Gastroesophageal sphincter (tissue), 4 donors: ENCODE measurements at regions not wholly inside any gene's neighbourhood (a gene's known extent, or its start where the extent isn't known, plus 50 kb on each side); places are given as distances from the start of the nearest gene placed in this dataset.

Experiments
- ATAC-seq: fragments of 150-250 bp; one replicate; pipeline ENCODE4 v1.9.1; 2016; ENCODE audit warnings: mild to moderate bottlenecking, moderate library complexity
- H3K27ac ChIP-seq, 4 donors: fragments of 200-600 bp; sonication (generic) in 3 of 4; 1 replicate in 3 of 4; 2 replicates in 1 of 4; pipeline ENCODE4 v1.5.1; 2016 to 2019
- H3K27me3 ChIP-seq: fragments of 200-600 bp; sonication (generic); one replicate; pipeline ENCODE4 v1.5.1; 2019
- H3K36me3 ChIP-seq, 2 donors: fragments of 200-600 bp; sonication (generic); one replicate each; pipeline ENCODE4 v1.5.1; 2019; ENCODE audit warnings: control low read depth in 1 of 2
- H3K4me1 ChIP-seq, 3 donors: fragments of 200-600 bp; sonication (generic); 1 replicate in 2 of 3; 2 replicates in 1 of 3; pipeline ENCODE4 v1.5.1; 2016 to 2019; ENCODE audit warnings: control low read depth in 2 of 3
- H3K4me3 ChIP-seq, 2 donors: fragments of 200-600 bp; sonication (generic); one replicate each; pipeline ENCODE4 v1.5.1; 2019; ENCODE audit warnings: mild to moderate bottlenecking in 1 of 2, moderate library complexity in 1 of 2
- H3K9me3 ChIP-seq, 3 donors: fragments of 200-600 bp; sonication (generic); one replicate each; pipeline ENCODE4 v1.5.1; 2017 to 2019; ENCODE audit warnings: control low read depth in 2 of 3
- CTCF ChIP-seq, 4 experiments: fragments of 200-600 bp in 2 of 4; fragments of 450-650 bp in 2 of 4; sonication (generic) in 1 of 4; IDR thresholded peaks; one replicate each; pipeline ENCODE4 v1.5.1; 2017 to 2019; ENCODE audit warnings: antibody characterized with exemption in 4 of 4, mild to moderate bottlenecking in 2 of 4, moderate library complexity in 2 of 4
- EP300 ChIP-seq: sonication (generic); formaldehyde crosslinking; IDR thresholded peaks from one replicate; pipeline ENCODE4 v1.6.1; 2017; ENCODE audit warnings: antibody characterized with exemption, mild to moderate bottlenecking
- POLR2A ChIP-seq, 2 donors: fragments of 450-650 bp; IDR thresholded peaks; one replicate each; pipeline ENCODE4 v1.6.1; 2017; ENCODE audit warnings: antibody characterized with exemption in 2 of 2, mild to moderate bottlenecking in 2 of 2, moderate library complexity in 1 of 2
- POLR2AphosphoS5 ChIP-seq: sonication (generic); formaldehyde crosslinking; IDR thresholded peaks from one replicate; pipeline ENCODE4 v1.6.1; 2017; ENCODE audit warnings: antibody characterized with exemption
- WGBS, 2 donors: methylation state at CpG; one replicate each; pipeline ENCODE4 v1.1.5; 2018; ENCODE audit warnings: low coverage in 1 of 2; 5-methylcytosine and 5-hydroxymethylcytosine counted together

DNA sequence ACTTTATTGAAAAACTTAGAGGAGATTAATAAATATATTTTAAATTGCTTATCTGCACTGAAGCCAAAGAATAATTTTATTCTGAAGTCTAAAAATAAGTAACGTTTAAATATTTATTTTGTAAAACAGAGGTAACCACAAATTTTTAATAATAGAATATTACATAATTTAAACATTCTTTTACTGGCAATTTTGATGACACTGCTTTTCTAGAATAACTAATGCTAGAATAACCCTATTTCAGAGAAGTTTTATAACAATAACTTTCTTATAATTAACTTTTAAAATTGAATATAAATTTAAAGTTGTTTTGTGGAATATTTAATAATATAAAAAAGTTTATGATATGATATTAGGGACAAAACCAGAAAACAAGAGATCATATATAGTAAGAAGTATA lies 409.6 kb upstream of the KCNMB2 start:
- Histone ChIP-seq H3K9me3 (no peaks in the 10 kb centered on the region), H3K4me1 (peaks cover 0 to 15% (median under 1%) of the 10 kb centered on the region in 3 donors), H3K4me3 (no peak overlapping the region), H3K36me3 (no peaks in the 10 kb centered on the region), H3K27ac (no peak overlapping the region), H3K27me3 (no peaks in the 10 kb centered on the region)
- 23 to 33% methylated on average over 1 of the region's 1 CpG for WGBS, 2 donors
- ATAC-seq: no peak
- TF ChIP-seq POLR2A (IDR thresholded peaks at IDR 0.05) (no peak), POLR2AphosphoS5 (no peak), EP300 (no peak), CTCF (IDR thresholded peaks at IDR 0.05) (no peak)

GRCh38 chr3:178127221-178127620 lies 409.0 kb upstream of the KCNMB2 start:
- Histone ChIP-seq H3K27me3 (no peaks in the 10 kb centered on the region), H3K9me3 (no peaks in the 10 kb centered on the region), H3K36me3 (no peaks in the 10 kb centered on the region), H3K4me1 (peaks cover 0 to 21% (median 2%) of the 10 kb centered on the region in 3 donors), H3K27ac (no peak overlapping the region), H3K4me3 (no peak overlapping the region)
- 89 to 92% methylated on average over 4 to 9 of the region's 11 CpGs for WGBS, 2 donors
- no peak for ATAC-seq
- no peak for TF ChIP-seq POLR2A (IDR thresholded peaks at IDR 0.05)
- no peak for TF ChIP-seq POLR2AphosphoS5
- TF ChIP-seq CTCF (IDR thresholded peaks at IDR 0.05): no peak
- TF ChIP-seq EP300: no peak

- H3K36me3 ChIP-seq: no peaks in the 10 kb centered on the region
- H3K4me1 ChIP-seq: peaks cover 0 to 14% (median 2%) of the 10 kb centered on the region in 3 donors
- no peaks in the 10 kb centered on the region for H3K9me3 ChIP-seq
- 62 to 90% methylated on average over 1 of the region's 1 CpG for WGBS, 2 donors
- H3K4me3 ChIP-seq: no peak overlapping the region
- ATAC-seq: no peak
- no peak overlapping the region for H3K27ac ChIP-seq
- H3K27me3 ChIP-seq: no peaks in the 10 kb centered on the region
- TF ChIP-seq CTCF (IDR thresholded peaks at IDR 0.05) (no peak), POLR2A (IDR thresholded peaks at IDR 0.05) (no peak), POLR2AphosphoS5 (no peak), EP300 (no peak)
Observed at GRCh38 chr3:178129109-178129508, 407.1 kb upstream of the KCNMB2 start.

DNA sequence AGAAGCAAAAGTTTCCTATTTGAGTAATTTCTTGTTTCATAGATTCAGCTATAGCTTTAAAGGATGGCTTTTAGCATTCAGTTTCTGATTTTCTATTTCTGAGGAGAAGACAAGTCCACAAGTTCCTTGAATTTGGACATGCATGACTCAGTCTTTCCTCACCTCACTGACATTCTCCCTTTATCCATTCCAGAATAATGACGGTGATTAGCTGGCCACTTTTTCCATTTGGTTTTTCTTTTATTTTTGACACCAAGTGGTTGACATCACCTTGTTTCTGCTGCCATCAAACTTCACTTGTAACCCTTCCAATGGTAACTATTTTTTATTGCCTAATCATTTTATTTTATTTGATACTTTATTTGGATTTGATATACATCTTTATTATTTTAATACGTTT lies 404.4 kb upstream of the KCNMB2 start:
- WGBS, 2 donors: 13 to 20% methylated on average over 2 of the region's 2 CpGs
- TF ChIP-seq EP300: no peak
- TF ChIP-seq POLR2AphosphoS5: peak; percentile 14
- H3K9me3 ChIP-seq: no peaks in the 10 kb centered on the region
- H3K4me1 ChIP-seq: peaks cover 0 to 16% (median 8%) of the 10 kb centered on the region in 3 donors
- H3K36me3 ChIP-seq: no peaks in the 10 kb centered on the region
- H3K27me3 ChIP-seq: no peaks in the 10 kb centered on the region
- H3K4me3 ChIP-seq: no peak overlapping the region
- H3K27ac ChIP-seq: peak overlapping the region in 1 of 4 donors; percentile 0
- peak; percentile 53 for ATAC-seq

DNA sequence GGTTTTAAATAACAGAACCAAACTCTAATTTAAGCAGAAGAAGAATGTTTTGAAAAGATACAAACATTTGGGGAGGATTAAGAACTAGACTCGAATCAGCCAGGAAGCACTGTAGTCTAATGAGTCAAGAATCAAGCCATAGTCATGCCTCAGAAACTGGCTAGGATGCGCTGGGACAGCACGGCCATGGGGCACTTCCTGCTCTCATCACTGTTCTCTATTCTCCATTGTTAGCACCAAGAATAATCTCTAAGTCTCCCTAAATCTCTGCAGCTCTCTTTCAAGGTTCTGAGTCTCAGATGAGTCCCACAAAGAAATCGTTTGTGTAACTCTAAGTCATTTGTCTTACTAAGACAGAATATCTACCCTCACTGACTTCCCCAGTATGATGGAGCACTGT lies 399.0 kb upstream of the KCNMB2 start:
- WGBS, 2 donors: 32 to 41% methylated on average over 4 of the region's 4 CpGs
- Histone ChIP-seq H3K36me3 (no peaks in the 10 kb centered on the region), H3K9me3 (no peaks in the 10 kb centered on the region), H3K27ac (peak overlapping the region in 3 of 4 donors; percentile 7 to 57 (median 46)), H3K27me3 (no peaks in the 10 kb centered on the region), H3K4me1 (peaks cover 0 to 9% (median 7%) of the 10 kb centered on the region in 3 donors), H3K4me3 (no peak overlapping the region)
- ATAC-seq: no peak
- no peak for TF ChIP-seq POLR2AphosphoS5
- TF ChIP-seq POLR2A (IDR thresholded peaks at IDR 0.05): no peak
- TF ChIP-seq EP300: no peak
- no peak for TF ChIP-seq CTCF (IDR thresholded peaks at IDR 0.05)
